Upper lobe of left lung (tissue), 4 donors: ENCODE measurements at regions not wholly inside any gene's neighbourhood (a gene's known extent, or its start where the extent isn't known, plus 50 kb on each side); places are given as distances from the start of the nearest gene placed in this dataset.

Experiments used
- POLR2A ChIP-seq, 4 donors: fragments of 450-650 bp; IDR thresholded peaks; one replicate each; pipeline ENCODE4 v1.5.1; 2016 to 2017; ENCODE audit warnings: antibody characterized with exemption in 4 of 4, mild to moderate bottlenecking in 2 of 4
- POLR2AphosphoS5 ChIP-seq, 2 donors: sonication (generic); formaldehyde crosslinking; IDR thresholded peaks; one replicate each; pipeline ENCODE4 v1.5.1; 2017; ENCODE audit warnings: antibody characterized with exemption in 2 of 2
- TF ChIP-seq, protein P1 (sequence below), 6 experiments: fragments of 450-650 bp in 4 of 6; fragments of 200-600 bp in 2 of 6; sonication (generic) in 2 of 6; IDR thresholded peaks; one replicate each; pipeline ENCODE4 v1.5.1; 2016 to 2019; ENCODE audit warnings: antibody characterized with exemption in 6 of 6

DNA sequence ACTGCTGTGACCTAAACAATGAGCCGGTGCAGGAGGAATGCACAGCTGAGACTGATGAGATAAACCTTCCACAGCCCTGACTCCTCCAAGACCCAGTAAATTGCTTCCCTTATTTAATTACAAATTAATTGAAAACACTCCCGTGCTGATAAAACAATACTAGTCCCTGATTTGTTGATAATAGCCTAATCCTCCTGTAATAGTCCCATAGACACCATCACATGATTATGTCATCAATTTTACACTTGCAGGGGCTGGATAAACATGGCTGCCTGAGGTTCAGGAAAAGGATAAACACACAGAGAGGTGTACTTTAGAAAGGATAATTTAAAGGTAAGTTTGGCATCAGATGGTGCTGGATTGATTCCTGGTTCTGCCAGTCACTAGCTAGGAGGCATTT lies 84.6 kb upstream of the SPAG17 start:
- TF ChIP-seq, protein P1, sequence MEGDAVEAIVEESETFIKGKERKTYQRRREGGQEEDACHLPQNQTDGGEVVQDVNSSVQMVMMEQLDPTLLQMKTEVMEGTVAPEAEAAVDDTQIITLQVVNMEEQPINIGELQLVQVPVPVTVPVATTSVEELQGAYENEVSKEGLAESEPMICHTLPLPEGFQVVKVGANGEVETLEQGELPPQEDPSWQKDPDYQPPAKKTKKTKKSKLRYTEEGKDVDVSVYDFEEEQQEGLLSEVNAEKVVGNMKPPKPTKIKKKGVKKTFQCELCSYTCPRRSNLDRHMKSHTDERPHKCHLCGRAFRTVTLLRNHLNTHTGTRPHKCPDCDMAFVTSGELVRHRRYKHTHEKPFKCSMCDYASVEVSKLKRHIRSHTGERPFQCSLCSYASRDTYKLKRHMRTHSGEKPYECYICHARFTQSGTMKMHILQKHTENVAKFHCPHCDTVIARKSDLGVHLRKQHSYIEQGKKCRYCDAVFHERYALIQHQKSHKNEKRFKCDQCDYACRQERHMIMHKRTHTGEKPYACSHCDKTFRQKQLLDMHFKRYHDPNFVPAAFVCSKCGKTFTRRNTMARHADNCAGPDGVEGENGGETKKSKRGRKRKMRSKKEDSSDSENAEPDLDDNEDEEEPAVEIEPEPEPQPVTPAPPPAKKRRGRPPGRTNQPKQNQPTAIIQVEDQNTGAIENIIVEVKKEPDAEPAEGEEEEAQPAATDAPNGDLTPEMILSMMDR (IDR thresholded peaks at IDR 0.05), result no peak
- TF ChIP-seq POLR2A (IDR thresholded peaks at IDR 0.05) (no peak), POLR2AphosphoS5 (IDR thresholded peaks at IDR 0.05) (no peak)
